ENCODE measurements at regions not wholly inside any gene's neighbourhood (a gene's known extent, or its start where the extent isn't known, plus 50 kb on each side); places are given as distances from the start of the nearest gene placed in this dataset.

GRCh38 chr12:96085475-96085874 is 50.1 kb upstream of the LTA4H start:
- Histone ChIP-seq H3K27ac (ENCODE audit: low read depth) (no peak overlapping the region), H3K9me2 (ENCODE audit: insufficient read depth) (peaks cover 11% of the 10 kb centered on the region; the same call in 1 of the 2 replicates)
- H3K27ac Mint-ChIP-seq: no peak overlapping the region

More at GRCh38 chr12:96085475-96085874, 50.1 kb upstream of the LTA4H start:
- Mint-ChIP-seq H3K27me3 (ENCODE audit: insufficient read depth, low read depth, poor library complexity) (peaks cover 11% of the 10 kb centered on the region), H3K36me3 (ENCODE audit: low read depth) (peaks cover 20% of the 10 kb centered on the region), H3K4me3 (no peak overlapping the region), H3K4me1 (no peaks in the 10 kb centered on the region; the same call in 2 of the 3 replicates), H3K9me3 (peaks cover 35% of the 10 kb centered on the region)
- Histone ChIP-seq H4K20me1 (replicated peaks; ENCODE audit: insufficient read depth) (no peaks in the 10 kb centered on the region), H2AFZ (no peak overlapping the region), H3F3A (replicated peaks; ENCODE audit: low read depth) (no peaks in the 10 kb centered on the region), H3K4me3 (no peak overlapping the region), H3K27me3 (ENCODE audit: insufficient read depth) (no peaks in the 10 kb centered on the region), H3K36me3 (ENCODE audit: insufficient read depth) (peaks cover 3% of the 10 kb centered on the region; the same call in 1 of the 2 replicates), H3K4me1 (ENCODE audit: insufficient read depth) (no peaks in the 10 kb centered on the region), H3K4me2 (no peak overlapping the region), H3K79me2 (replicated peaks; ENCODE audit: insufficient read depth) (no peaks in the 10 kb centered on the region)
- DNase-seq (ENCODE audit: low spot score): no peak
- TF ChIP-seq CTCF (conservative IDR thresholded peaks at IDR 0.05; ENCODE audit: low read depth in 2 of 2) (no peak), ZNF331 (CRISPR knock-in tag; IDR thresholded peaks at IDR 0.05; ENCODE audit: low read depth) (no peak), EZH2phosphoT487 (IDR thresholded peaks at IDR 0.05; ENCODE audit: unreplicated experiment) (no peak), POLR2AphosphoS5 (IDR thresholded peaks at IDR 0.05; ENCODE audit: low read depth) (no peak), JUNB (IDR thresholded peaks at IDR 0.05; ENCODE audit: unreplicated experiment) (no peak), NANOG (IDR thresholded peaks at IDR 0.05; ENCODE audit: borderline replicate concordance) (no peak), ZNF114 (CRISPR knock-in tag; IDR thresholded peaks at IDR 0.05) (no peak), CREB1 (CRISPR knock-in tag; IDR thresholded peaks at IDR 0.05; ENCODE audit: low read depth) (no peak), ZNF462 (CRISPR knock-in tag; IDR thresholded peaks at IDR 0.05) (no peak), EZH2 (IDR thresholded peaks at IDR 0.05; ENCODE audit: low read depth, unreplicated experiment) (no peak), STAT1 (IDR thresholded peaks at IDR 0.05; ENCODE audit: unreplicated experiment) (no peak)
- TF ChIP-seq, protein P1, sequence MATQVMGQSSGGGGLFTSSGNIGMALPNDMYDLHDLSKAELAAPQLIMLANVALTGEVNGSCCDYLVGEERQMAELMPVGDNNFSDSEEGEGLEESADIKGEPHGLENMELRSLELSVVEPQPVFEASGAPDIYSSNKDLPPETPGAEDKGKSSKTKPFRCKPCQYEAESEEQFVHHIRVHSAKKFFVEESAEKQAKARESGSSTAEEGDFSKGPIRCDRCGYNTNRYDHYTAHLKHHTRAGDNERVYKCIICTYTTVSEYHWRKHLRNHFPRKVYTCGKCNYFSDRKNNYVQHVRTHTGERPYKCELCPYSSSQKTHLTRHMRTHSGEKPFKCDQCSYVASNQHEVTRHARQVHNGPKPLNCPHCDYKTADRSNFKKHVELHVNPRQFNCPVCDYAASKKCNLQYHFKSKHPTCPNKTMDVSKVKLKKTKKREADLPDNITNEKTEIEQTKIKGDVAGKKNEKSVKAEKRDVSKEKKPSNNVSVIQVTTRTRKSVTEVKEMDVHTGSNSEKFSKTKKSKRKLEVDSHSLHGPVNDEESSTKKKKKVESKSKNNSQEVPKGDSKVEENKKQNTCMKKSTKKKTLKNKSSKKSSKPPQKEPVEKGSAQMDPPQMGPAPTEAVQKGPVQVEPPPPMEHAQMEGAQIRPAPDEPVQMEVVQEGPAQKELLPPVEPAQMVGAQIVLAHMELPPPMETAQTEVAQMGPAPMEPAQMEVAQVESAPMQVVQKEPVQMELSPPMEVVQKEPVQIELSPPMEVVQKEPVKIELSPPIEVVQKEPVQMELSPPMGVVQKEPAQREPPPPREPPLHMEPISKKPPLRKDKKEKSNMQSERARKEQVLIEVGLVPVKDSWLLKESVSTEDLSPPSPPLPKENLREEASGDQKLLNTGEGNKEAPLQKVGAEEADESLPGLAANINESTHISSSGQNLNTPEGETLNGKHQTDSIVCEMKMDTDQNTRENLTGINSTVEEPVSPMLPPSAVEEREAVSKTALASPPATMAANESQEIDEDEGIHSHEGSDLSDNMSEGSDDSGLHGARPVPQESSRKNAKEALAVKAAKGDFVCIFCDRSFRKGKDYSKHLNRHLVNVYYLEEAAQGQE (IDR thresholded peaks at IDR 0.05; ENCODE audit: unreplicated experiment): no peak
- TF ChIP-seq, protein P2, sequence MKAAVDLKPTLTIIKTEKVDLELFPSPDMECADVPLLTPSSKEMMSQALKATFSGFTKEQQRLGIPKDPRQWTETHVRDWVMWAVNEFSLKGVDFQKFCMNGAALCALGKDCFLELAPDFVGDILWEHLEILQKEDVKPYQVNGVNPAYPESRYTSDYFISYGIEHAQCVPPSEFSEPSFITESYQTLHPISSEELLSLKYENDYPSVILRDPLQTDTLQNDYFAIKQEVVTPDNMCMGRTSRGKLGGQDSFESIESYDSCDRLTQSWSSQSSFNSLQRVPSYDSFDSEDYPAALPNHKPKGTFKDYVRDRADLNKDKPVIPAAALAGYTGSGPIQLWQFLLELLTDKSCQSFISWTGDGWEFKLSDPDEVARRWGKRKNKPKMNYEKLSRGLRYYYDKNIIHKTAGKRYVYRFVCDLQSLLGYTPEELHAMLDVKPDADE (IDR thresholded peaks at IDR 0.05): no peak
- ATAC-seq: no peak
